Body of pancreas (tissue), 4 donors: ENCODE measurements at regions not wholly inside any gene's neighbourhood (a gene's known extent, or its start where the extent isn't known, plus 50 kb on each side); places are given as distances from the start of the nearest gene placed in this dataset.

Source experiments
- POLR2A ChIP-seq, 3 donors: fragments of 450-650 bp; IDR thresholded peaks; one replicate each; pipeline ENCODE4 v1.6.1; 2016; ENCODE audit warnings: antibody characterized with exemption in 3 of 3, mild to moderate bottlenecking in 2 of 3
- TF ChIP-seq, protein P1 (sequence below), 7 experiments: fragments of 450-650 bp in 4 of 7; fragments of 200-600 bp in 3 of 7; sonication (generic) in 3 of 7; IDR thresholded peaks; one replicate each; pipeline ENCODE4 v1.5.1; 2016 to 2019; ENCODE audit warnings: antibody characterized with exemption in 7 of 7

DNA sequence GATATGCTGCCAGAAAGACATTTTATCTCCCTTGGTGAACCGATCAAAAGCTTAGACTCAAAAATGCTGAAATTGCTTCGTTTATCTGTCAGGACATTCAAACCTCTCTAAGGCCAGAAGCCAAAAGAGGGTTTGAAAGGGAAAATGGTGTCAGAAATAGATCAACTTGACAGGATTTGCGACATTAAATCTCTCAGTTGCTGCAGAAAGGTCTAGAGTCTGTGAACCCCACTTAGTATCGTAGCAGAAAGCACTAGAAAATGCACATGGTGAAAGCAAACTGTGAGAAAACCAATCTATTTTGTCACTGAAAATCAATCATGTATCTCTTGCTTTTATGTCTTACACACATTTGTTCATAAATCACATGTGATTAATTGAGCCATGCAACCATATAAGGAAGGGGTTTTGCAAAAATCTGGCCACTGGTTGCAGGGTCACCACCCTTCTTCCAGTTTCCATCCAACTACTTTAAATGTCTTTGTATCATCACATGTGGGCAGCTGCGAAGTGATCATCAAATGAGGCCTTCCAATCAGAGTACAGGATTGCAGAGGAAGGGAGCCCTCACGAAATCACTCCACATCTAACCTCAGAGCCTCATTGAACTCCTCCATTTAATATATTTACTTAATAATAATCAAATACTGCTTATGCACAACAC is 347.2 kb upstream of the ANXA10 start:
- TF ChIP-seq, protein P1, sequence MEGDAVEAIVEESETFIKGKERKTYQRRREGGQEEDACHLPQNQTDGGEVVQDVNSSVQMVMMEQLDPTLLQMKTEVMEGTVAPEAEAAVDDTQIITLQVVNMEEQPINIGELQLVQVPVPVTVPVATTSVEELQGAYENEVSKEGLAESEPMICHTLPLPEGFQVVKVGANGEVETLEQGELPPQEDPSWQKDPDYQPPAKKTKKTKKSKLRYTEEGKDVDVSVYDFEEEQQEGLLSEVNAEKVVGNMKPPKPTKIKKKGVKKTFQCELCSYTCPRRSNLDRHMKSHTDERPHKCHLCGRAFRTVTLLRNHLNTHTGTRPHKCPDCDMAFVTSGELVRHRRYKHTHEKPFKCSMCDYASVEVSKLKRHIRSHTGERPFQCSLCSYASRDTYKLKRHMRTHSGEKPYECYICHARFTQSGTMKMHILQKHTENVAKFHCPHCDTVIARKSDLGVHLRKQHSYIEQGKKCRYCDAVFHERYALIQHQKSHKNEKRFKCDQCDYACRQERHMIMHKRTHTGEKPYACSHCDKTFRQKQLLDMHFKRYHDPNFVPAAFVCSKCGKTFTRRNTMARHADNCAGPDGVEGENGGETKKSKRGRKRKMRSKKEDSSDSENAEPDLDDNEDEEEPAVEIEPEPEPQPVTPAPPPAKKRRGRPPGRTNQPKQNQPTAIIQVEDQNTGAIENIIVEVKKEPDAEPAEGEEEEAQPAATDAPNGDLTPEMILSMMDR (IDR thresholded peaks at IDR 0.05) = no peak
- no peak for TF ChIP-seq POLR2A (IDR thresholded peaks at IDR 0.05)
